HepG2 (cell line): ENCODE measurements at regions not wholly inside any gene's neighbourhood (a gene's known extent, or its start where the extent isn't known, plus 50 kb on each side); places are given as distances from the start of the nearest gene placed in this dataset.

Source experiments
- ATRX ChIP-seq: sonication (generic); formaldehyde crosslinking; IDR thresholded peaks from 2 replicates; pipeline ENCODE4 v1.4.0; 2020; ENCODE audit warnings: missing genetic modification reagents, borderline replicate concordance
- BCL6 ChIP-seq: IDR thresholded peaks from 2 replicates; pipeline ENCODE4 v1.6.1; 2016; ENCODE audit warnings: missing genetic modification reagents, missing compliant biosample characterization
- CREBL2 ChIP-seq: sonication (generic); formaldehyde crosslinking; IDR thresholded peaks from 2 replicates; pipeline ENCODE4 v1.8.1; 2023; ENCODE audit warnings: missing genetic modification reagents, mild to moderate bottlenecking, borderline replicate concordance
- DDIT3 ChIP-seq: sonication (generic); formaldehyde crosslinking; IDR thresholded peaks from 2 replicates; pipeline ENCODE4 v1.4.0; 2020; ENCODE audit warnings: mild to moderate bottlenecking, missing genetic modification reagents
- FIP1L1 ChIP-seq: fragments of 200-400 bp; formaldehyde crosslinking; IDR thresholded peaks from 2 replicates; pipeline ENCODE4 v1.6.1; 2018; ENCODE audit warnings: low read depth, mild to moderate bottlenecking, low read length, moderate library complexity, borderline replicate concordance; ENCODE audit not compliant: insufficient read depth
- FOXK2 ChIP-seq: fragments of 450-650 bp; IDR thresholded peaks from 2 replicates; pipeline ENCODE4 v1.6.1; 2016
- HMGXB4 ChIP-seq, 2 experiments: sonication (generic) in 1 of 2; formaldehyde crosslinking in 1 of 2; IDR thresholded peaks; 2 replicates each; pipeline versions ENCODE4 v1.4.0 to v1.6.1; 2018 to 2020; ENCODE audit warnings: missing genetic modification reagents in 2 of 2, borderline replicate concordance in 1 of 2, low read depth in 1 of 2, mild to moderate bottlenecking in 1 of 2, missing biosample characterization in 1 of 2
- HNF4A ChIP-seq: sonication (generic); formaldehyde crosslinking; IDR thresholded peaks from 2 replicates; pipeline ENCODE4 v1.4.0; 2020; ENCODE audit warnings: missing genetic modification reagents
- MEIS2 ChIP-seq: sonication (generic); formaldehyde crosslinking; IDR thresholded peaks from 2 replicates; pipeline ENCODE4 v1.9.0; 2021; ENCODE audit warnings: mild to moderate bottlenecking, missing genetic modification reagents
- MLXIP ChIP-seq: sonication (generic); formaldehyde crosslinking; IDR thresholded peaks from 2 replicates; pipeline ENCODE4 v1.9.0; 2021; ENCODE audit warnings: missing genetic modification reagents, borderline replicate concordance
- NCOA2 ChIP-seq: sonication (generic); formaldehyde crosslinking; IDR thresholded peaks from 2 replicates; pipeline ENCODE4 v1.8.0; 2022; ENCODE audit warnings: inconsistent platforms
- NFKB2 ChIP-seq: sonication (generic); formaldehyde crosslinking; IDR thresholded peaks from 2 replicates; pipeline ENCODE4 v1.4.0; 2020; ENCODE audit warnings: missing genetic modification reagents, borderline replicate concordance
- PAXIP1 ChIP-seq: sonication (generic); formaldehyde crosslinking; conservative IDR thresholded peaks from 2 replicates; pipeline ENCODE4 v1.4.0; 2020; ENCODE audit warnings: mild to moderate bottlenecking, missing genetic modification reagents, moderate library complexity
- POGZ ChIP-seq: sonication (generic); formaldehyde crosslinking; IDR thresholded peaks from 2 replicates; pipeline ENCODE4 v1.4.0; 2020; ENCODE audit warnings: mild to moderate bottlenecking, missing genetic modification reagents
- RARA ChIP-seq: IDR thresholded peaks from 2 replicates; pipeline ENCODE4 v1.6.1; 2016; ENCODE audit warnings: missing genetic modification reagents, missing compliant biosample characterization
- SAP130 ChIP-seq: IDR thresholded peaks from 2 replicates; pipeline ENCODE4 v1.6.1; 2016; ENCODE audit warnings: low read depth
- SIX4 ChIP-seq: sonication (generic); formaldehyde crosslinking; IDR thresholded peaks from 2 replicates; pipeline ENCODE4 v1.4.0; 2020; ENCODE audit warnings: missing genetic modification reagents
- SMC3 ChIP-seq: IDR thresholded peaks from 2 replicates; pipeline ENCODE4 v1.6.1; 2011; ENCODE audit warnings: low read length, improper control_type of control experiment
- SP1 ChIP-seq, 2 experiments: fragments of 450-650 bp in 1 of 2; sonication (generic) in 1 of 2; formaldehyde crosslinking in 1 of 2; IDR thresholded peaks; 2 replicates each; pipeline versions ENCODE4 v1.4.0 to v1.6.1; 2016 to 2020; ENCODE audit warnings: missing genetic modification reagents in 1 of 2
- TEAD3 ChIP-seq: optimal IDR thresholded peaks from 2 replicates; pipeline ENCODE3; 2016; ENCODE audit warnings: borderline replicate concordance
- ZNF251 ChIP-seq: sonication (generic); formaldehyde crosslinking; IDR thresholded peaks from 2 replicates; pipeline ENCODE4 v1.9.0; 2021; ENCODE audit warnings: mild to moderate bottlenecking, missing genetic modification reagents
- ZNF674 ChIP-seq: sonication (generic); formaldehyde crosslinking; IDR thresholded peaks from 2 replicates; pipeline ENCODE4 v1.5.0; 2020; ENCODE audit warnings: low read depth, mild to moderate bottlenecking, missing genetic modification reagents
- ZNF891 ChIP-seq: sonication (generic); formaldehyde crosslinking; IDR thresholded peaks from 2 replicates; pipeline ENCODE4 v1.5.0; 2020; ENCODE audit warnings: mild to moderate bottlenecking, missing genetic modification reagents

GRCh38 chr14:53663709-53664108 is 292.9 kb downstream of the BMP4 start (continued):
- TF ChIP-seq SIX4 (CRISPR knock-in tag) (no peak), ZNF251 (no peak), DDIT3 (CRISPR knock-in tag) (no peak), ZNF891 (CRISPR knock-in tag) (no peak), SAP130 (CRISPR knock-in tag) (peak; percentile 47; the same call in 1 of the 2 replicates), TEAD3 (CRISPR knock-in tag) (peak; percentile 9), POGZ (CRISPR knock-in tag) (peak; percentile 63; the same call in 1 of the 2 replicates), BCL6 (CRISPR knock-in tag) (0 out of 2 replicates have a peak, but pooled peaks have one; percentile 27), ZNF674 (CRISPR knock-in tag) (no peak), MLXIP (CRISPR knock-in tag) (peak; percentile 25; the same call in 1 of the 2 replicates), RARA (0 out of 2 replicates have a peak, but pooled peaks have one; percentile 11), SP1 (IDR thresholded peaks at IDR 0.05) (no peak), SP1 (CRISPR knock-in tag; IDR thresholded peaks at IDR 0.05) (no peak), MEIS2 (peak; percentile 39; the same call in 1 of the 2 replicates), HMGXB4 (CRISPR knock-in tag; IDR thresholded peaks at IDR 0.05; ENCODE audit: borderline replicate concordance in 1 of 2, low read depth in 1 of 2) (peak; percentile 49 to 53; a peak in 1 of 4 replicates), FOXK2 (no peak), FIP1L1 (no peak), ATRX (CRISPR knock-in tag) (no peak), HNF4A (CRISPR knock-in tag) (0 out of 2 replicates have a peak, but pooled peaks have one; percentile 18), CREBL2 (CRISPR knock-in tag) (no peak), NFKB2 (CRISPR knock-in tag) (no peak), NCOA2 (CRISPR knock-in tag) (no peak), PAXIP1 (CRISPR knock-in tag) (0 out of 2 replicates have a peak, but pooled peaks have one; percentile 17), SMC3 (peak; percentile 96)
